IPS-18a (cell line): ENCODE measurements at regions not wholly inside any gene's neighbourhood (a gene's known extent, or its start where the extent isn't known, plus 50 kb on each side); places are given as distances from the start of the nearest gene placed in this dataset.
"Not testable (repeated sequence)": the region's sequence is repeated elsewhere in the genome, so short reads cannot be mapped to it uniquely, and the experiment has no call there.

ENCODE experiments used
- H3K27ac ChIP-seq: one replicate; pipeline ENCODE4 v1.5.1; 2013; ENCODE audit warnings: low read length
- H3K27me3 ChIP-seq: one replicate; pipeline ENCODE4 v1.6.1; 2013; ENCODE audit warnings: mild to moderate bottlenecking, low read length; ENCODE audit not compliant: control insufficient read depth, insufficient read depth
- H3K36me3 ChIP-seq: one replicate; pipeline ENCODE4 v1.6.1; 2013; ENCODE audit warnings: low read depth, low read length; ENCODE audit not compliant: control insufficient read depth
- H3K4me1 ChIP-seq: one replicate; pipeline ENCODE4 v1.6.1; 2013; ENCODE audit warnings: low read depth, low read length; ENCODE audit not compliant: control insufficient read depth
- H3K4me3 ChIP-seq: one replicate; pipeline ENCODE4 v1.5.1; 2013; ENCODE audit warnings: low read length
- H3K9ac ChIP-seq: one replicate; pipeline ENCODE4 v1.6.1; 2013; ENCODE audit warnings: mild to moderate bottlenecking, low read length, moderate library complexity
- H3K9me3 ChIP-seq: one replicate; pipeline ENCODE4 v1.6.1; 2013; ENCODE audit warnings: low read depth, low read length; ENCODE audit not compliant: control insufficient read depth

DNA sequence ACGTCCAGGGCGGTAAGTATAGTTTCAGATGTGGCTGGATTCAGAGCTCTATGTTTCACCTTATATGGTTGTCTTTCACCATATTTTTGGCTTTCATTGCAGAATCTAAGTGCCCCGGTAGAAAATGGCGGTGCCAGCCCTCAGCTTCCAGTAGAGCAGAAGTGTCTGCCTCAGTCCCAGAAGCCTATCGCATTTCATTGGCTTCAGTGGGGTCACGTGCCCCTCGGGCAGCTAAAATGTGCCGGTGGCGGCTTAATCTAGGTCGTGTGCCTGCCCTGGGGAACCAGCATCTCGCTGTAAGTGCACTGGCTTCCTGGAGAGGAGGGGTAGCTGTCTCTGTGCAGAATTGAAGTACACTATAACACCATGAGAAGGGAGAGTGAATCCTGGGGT lies 107.4 kb upstream of the MAGI3 start:
- no peaks in the 10 kb centered on the region for H3K36me3 ChIP-seq
- no peaks in the 10 kb centered on the region for H3K9me3 ChIP-seq
- H3K27me3 ChIP-seq, result peaks cover 6% of the 10 kb centered on the region
- no peak overlapping the region for H3K4me3 ChIP-seq
- H3K9ac ChIP-seq, result no peak overlapping the region
- no peak overlapping the region for H3K27ac ChIP-seq
- H3K4me1 ChIP-seq, result peaks cover 3% of the 10 kb centered on the region

DNA sequence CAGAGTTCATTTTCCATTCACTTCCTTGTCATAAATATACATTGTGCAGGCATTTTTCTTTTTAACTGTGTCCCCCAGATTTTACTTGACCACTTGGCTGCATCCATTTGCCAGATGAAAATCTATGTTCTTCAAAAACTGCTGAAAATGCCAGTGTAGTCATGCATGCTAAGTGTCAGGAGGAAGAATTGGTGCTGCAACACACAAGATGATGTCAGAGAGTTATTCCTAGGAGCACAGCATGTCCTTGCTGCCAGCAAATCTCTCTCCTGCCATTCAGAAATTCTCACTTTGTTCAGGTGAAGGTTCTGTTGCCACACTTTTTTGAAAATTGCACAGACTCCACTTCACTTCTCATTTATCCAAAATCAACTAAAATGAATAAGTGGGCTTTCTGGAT lies 106.4 kb upstream of the MAGI3 start:
- H3K36me3 ChIP-seq, result no peaks in the 10 kb centered on the region
- no peak overlapping the region for H3K27ac ChIP-seq
- no peak overlapping the region for H3K9ac ChIP-seq
- no peak overlapping the region for H3K4me3 ChIP-seq
- peaks cover 3% of the 10 kb centered on the region for H3K4me1 ChIP-seq
- H3K9me3 ChIP-seq, result no peaks in the 10 kb centered on the region
- H3K27me3 ChIP-seq, result peaks cover 6% of the 10 kb centered on the region

DNA sequence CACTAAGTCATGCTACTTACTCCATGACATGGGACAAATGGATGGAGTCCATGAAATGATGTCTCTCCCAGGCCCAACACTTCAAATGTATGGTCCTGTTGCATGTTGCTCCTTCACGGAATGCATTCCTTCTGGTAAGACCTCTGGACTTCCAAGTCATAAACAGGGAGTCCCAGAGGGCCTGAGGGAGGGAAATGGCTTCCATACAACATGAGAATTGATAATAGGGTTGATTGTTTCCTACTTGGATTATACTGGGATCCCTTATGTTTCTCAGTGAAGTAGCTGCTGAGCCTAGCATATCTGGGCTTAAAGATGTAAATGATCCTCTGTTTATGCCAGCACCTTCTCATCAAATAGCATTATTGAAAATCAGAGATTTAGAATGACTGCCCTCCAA lies 104.2 kb upstream of the MAGI3 start:
- Histone ChIP-seq H3K9me3 (no peaks in the 10 kb centered on the region), H3K27me3 (no peaks in the 10 kb centered on the region), H3K4me1 (peaks cover 3% of the 10 kb centered on the region), H3K4me3 (no peak overlapping the region), H3K27ac (no peak overlapping the region), H3K9ac (no peak overlapping the region), H3K36me3 (no peaks in the 10 kb centered on the region)

DNA sequence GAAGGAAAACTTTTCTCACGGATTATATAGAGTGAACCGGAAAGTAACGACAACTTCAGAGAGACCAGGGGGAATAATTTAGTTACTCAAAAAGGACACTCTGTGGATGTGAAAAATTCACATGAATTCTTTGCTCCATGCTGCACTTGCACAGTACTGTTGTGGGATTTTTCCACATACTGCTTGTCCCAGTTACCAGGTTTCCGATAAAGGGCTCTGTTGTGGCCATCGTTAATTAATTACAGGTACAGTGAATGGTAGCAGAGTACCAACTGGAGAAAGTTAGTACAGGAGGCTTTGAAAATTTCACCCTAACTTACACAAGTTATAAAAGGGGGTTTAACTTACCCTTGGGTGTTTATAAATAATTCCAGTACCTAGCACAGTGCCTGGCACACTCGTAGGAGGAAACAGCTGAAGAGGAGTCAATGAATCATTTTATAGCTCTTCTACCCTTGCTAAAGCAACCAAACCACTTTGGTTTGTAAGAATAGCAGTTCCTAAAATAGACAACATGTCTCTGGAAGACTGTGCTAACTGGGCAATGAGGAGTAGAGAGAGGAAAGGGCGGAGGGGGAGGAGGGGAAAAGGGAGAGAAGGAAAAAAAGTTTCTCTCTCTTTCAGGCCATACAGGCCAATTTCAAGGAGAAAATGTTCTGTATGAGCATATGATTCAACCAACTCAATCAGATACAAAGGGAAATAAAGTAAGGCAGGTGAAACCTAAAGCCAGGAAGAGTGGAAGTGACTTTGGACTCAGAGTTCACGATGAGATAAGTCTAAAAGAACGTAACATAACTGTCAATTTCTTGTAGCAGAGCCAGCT lies 98.3 kb upstream of the MAGI3 start:
- H3K4me3 ChIP-seq, result no peak overlapping the region
- H3K9me3 ChIP-seq, result no peaks in the 10 kb centered on the region
- H3K36me3 ChIP-seq, result no peaks in the 10 kb centered on the region
- no peak overlapping the region for H3K9ac ChIP-seq
- H3K4me1 ChIP-seq, result no peaks in the 10 kb centered on the region
- no peaks in the 10 kb centered on the region for H3K27me3 ChIP-seq
- H3K27ac ChIP-seq, result no peak overlapping the region

DNA sequence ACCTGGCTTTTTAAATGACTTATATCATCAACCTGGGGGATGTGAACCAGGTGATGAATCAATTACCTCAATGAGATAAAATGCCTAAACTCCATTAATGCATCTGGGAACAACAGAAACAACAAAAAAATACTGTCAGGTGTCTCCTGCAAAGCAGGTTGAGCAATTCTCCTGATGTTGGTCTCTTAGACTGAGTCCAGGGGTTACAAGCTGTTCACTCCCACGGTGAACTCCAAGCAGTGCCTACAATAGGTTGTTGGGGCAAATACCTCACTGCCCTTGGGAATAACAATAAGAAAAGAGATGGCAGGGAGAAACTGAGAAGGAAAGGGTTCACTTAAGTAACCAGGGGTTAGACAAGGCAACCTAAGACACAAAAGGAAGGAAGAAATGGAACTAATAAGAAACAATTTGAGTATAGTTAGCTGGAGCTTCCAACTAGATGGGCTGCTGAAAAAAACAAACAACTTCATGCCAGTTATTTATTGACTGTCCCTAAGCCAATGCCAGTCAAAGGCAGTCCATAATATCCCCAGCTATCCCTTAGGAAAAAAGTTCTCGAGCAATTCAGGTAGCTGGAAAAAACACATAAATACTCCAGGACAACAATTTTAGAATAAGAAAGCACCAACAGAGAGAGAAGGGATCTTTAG lies 97.6 kb upstream of the MAGI3 start:
- Histone ChIP-seq H3K27me3 (no peaks in the 10 kb centered on the region), H3K36me3 (no peaks in the 10 kb centered on the region), H3K4me1 (no peaks in the 10 kb centered on the region)

DNA sequence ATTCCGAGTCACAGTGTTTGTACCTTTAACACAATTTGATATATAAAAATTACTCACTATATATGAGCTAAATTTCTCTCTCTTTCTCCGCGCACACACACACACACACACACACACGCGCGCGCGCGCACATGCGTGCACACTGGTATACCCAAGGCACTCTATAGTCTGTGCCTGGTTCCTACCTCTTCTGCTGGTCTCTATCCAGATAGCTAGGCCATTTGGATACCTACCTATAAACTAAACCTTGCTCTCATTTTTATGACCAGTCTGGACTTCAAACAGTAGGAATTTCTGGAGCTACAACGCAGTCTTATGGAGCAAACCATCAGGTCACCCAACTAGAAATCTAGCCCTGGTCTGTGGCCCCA lies 97.1 kb upstream of the MAGI3 start:
- H3K9me3 ChIP-seq, result no peaks in the 10 kb centered on the region
- H3K36me3 ChIP-seq, result no peaks in the 10 kb centered on the region
- no peaks in the 10 kb centered on the region for H3K4me1 ChIP-seq
- no peak overlapping the region for H3K27ac ChIP-seq
- H3K4me3 ChIP-seq, result no peak overlapping the region
- H3K9ac ChIP-seq, result no peak overlapping the region
- H3K27me3 ChIP-seq, result no peaks in the 10 kb centered on the region

More for the DNA sequence above, 97.6 kb upstream of the MAGI3 start:
- no peak overlapping the region for H3K4me3 ChIP-seq
- no peak overlapping the region for H3K9ac ChIP-seq
- H3K9me3 ChIP-seq, result no peaks in the 10 kb centered on the region
- H3K27ac ChIP-seq, result no peak overlapping the region

DNA sequence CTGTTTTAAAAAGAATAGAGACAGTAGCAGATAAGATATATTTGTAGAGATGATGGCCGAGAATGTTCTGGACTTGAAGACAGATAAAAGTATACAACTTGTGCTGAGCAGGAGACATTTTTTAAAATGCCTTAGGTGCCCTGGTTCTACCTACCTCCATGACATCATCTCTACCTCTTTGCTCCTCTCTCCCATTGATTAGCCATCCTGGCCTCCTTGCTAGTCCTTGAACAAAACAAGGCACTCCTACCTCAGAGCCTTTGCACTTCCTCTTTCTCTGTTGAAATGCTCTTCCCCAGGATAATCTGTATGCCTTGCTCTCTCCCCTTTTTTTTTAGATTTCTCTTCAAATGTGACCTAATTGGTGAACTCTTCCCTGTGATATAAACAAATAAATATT lies 92.6 kb upstream of the MAGI3 start:
- Histone ChIP-seq H3K4me3 (no peak overlapping the region), H3K36me3 (no peaks in the 10 kb centered on the region), H3K9ac (no peak overlapping the region), H3K27me3 (no peaks in the 10 kb centered on the region), H3K27ac (no peak overlapping the region), H3K9me3 (no peaks in the 10 kb centered on the region), H3K4me1 (no peaks in the 10 kb centered on the region)

DNA sequence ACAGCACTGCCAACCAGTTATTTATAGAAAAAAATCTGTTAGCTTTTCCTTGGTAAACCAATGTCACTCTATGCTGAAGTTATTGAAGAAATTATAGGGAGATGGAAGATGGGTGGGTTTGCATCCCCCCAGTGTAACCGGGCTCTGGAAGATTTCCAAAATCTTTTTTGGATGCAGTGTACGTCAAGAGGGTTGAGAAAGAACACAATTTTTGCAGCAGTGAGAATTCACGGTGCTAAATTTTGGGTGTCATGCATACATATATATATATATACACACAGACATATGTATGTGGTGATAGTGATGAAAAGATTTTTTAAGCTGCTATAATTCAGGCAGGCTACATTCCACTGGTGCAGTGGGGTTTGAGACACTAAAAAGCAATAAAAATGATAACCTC lies 91.4 kb upstream of the MAGI3 start:
- no peaks in the 10 kb centered on the region for H3K36me3 ChIP-seq
- H3K27me3 ChIP-seq, result no peaks in the 10 kb centered on the region
- H3K4me3 ChIP-seq, result no peak overlapping the region
- H3K9me3 ChIP-seq, result no peaks in the 10 kb centered on the region
- no peak overlapping the region for H3K9ac ChIP-seq
- H3K27ac ChIP-seq, result no peak overlapping the region
- H3K4me1 ChIP-seq, result no peaks in the 10 kb centered on the region

DNA sequence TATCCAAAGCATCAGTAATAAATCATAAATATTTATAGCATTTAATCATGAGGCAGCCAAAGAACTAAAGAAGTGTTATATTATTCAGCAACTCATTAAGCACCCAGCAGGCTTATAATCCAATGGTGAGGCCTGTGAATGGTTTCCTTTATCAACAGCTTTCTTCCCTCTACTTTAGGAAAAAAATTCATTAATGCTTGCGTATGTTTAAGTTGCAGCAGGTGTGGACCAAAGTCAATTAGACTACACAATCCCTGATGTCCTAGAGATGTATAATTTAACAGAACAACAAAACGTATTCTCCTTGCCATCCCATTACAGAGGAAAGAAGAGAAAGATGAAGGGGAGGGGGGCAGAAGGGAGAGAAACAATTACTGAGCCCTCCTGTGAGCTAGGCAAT lies 87.7 kb upstream of the MAGI3 start:
- no peak overlapping the region for H3K27ac ChIP-seq
- no peak overlapping the region for H3K9ac ChIP-seq
- H3K27me3 ChIP-seq, result no peaks in the 10 kb centered on the region
- H3K36me3 ChIP-seq, result no peaks in the 10 kb centered on the region
- no peak overlapping the region for H3K4me3 ChIP-seq
- H3K4me1 ChIP-seq, result no peaks in the 10 kb centered on the region
- no peaks in the 10 kb centered on the region for H3K9me3 ChIP-seq

DNA sequence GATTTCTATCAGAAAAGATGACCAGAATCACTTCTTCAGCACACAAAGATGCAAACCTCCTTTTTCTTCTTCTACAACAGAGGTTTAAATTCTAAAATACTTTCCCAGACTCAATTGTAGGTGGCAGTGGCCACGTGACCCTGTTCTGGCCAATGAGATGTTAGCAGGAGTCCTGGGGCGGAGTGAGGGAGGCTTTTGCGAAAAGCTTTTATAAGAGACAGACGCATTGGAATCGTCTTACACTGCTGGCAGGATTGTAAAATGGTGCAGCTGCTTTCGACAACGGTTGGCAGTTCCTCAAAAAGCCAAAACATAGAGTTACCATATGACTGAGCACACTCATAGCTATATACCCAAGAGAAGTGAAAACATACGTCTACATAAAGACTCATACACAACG lies 87.0 kb upstream of the MAGI3 start:
- Histone ChIP-seq H3K9me3 (no peaks in the 10 kb centered on the region), H3K27me3 (no peaks in the 10 kb centered on the region), H3K4me3 (no peak overlapping the region), H3K27ac (no peak overlapping the region), H3K9ac (no peak overlapping the region), H3K4me1 (no peaks in the 10 kb centered on the region), H3K36me3 (no peaks in the 10 kb centered on the region)

DNA sequence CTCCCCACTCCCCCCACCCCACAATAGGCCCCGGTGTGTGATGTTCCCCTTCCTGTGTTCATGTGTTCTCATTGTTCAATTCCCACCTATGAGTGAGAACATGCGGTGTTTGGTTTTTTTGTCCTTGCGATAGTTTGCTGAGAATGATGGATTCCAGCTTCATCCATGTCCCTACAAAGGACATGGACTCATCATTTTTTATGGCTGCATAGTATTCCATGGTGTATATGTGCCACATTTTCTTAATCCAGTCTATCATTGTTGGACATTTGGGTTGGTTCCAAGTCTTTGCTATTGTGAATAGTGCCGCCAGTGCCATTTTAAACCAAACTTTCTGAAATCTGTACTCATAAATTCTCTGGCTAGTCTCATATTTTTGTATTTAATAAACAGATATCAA lies 85.3 kb upstream of the MAGI3 start:
- not testable (repeated sequence) for H3K9ac ChIP-seq, H3K4me3 ChIP-seq, H3K27ac ChIP-seq, H3K27me3 ChIP-seq, H3K4me1 ChIP-seq, H3K9me3 ChIP-seq, H3K36me3 ChIP-seq
